ENCODE measurements at regions not wholly inside any gene's neighbourhood (a gene's known extent, or its start where the extent isn't known, plus 50 kb on each side); places are given as distances from the start of the nearest gene placed in this dataset.

DNA sequence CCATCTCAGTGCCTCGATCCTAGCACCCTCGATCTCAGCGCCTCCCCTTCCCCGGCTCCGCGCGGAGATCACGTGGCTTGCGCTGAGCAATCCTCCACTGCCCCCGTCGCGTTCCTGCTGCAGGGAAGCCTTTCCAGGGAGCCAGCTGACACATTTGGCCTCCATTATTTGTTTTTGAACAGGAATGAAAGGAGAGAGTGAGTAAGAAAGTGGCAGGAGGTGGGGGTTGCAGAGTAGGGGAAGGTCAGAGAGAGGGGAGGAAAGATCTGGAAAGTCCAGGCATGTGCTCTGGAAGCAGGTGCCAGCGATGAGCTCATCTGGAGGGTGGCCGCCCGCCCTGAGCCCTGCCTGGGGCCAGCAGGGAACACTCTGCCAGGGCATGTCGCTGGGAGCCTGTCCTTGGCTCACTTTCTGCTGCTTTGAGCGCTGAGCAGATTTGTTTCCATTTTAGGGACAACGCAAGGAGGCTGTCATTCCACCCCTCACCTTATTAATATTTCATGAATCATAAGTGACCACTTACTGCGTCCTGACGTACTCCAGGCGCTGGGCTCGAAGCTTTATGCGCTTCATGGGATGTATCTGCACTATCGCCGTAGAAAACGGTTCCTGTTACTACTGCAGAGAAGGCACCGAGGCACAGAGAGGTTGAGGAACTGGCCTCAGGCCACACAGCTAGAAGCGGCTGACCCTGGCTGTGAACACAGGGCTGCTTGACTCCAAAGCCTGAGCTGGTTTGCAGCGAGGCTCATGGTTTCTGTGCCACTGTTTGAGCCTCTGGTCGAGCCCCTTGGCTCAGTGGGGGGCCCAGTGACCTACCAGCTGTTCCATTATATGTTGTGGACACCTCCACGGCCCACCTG is 283.1 kb downstream of the SEC14L1 start:
- POLR2A ChIA-PET: no interaction called here
- CTCF ChIA-PET: interaction anchor here (1.0 to 30.5 kb wide), 5 partner anchors 11 to 93 kb away, joined by 3 to 311 read pairs (median 6); no protein-coding TSS in a partner anchor
- no peaks in the 10 kb centered on the region for H3K9me3 ChIP-seq (ENCODE audit: control extremely low read depth in 1 of 5, control insufficient read depth in 4 of 5, insufficient read depth in 2 of 5, low read depth in 1 of 5, low read length in 4 of 5)
- H3K27me3 ChIP-seq (replicated peaks in 2 of 5; ENCODE audit: control insufficient read depth in 4 of 5, insufficient read depth in 5 of 5, low read length in 4 of 5): no peaks in the 10 kb centered on the region
- H3K27ac ChIP-seq (ENCODE audit: insufficient read depth in 1 of 2, low read depth in 1 of 2, low read length in 2 of 2, poor library complexity in 1 of 2, severe bottlenecking in 2 of 2): no peak overlapping the region
- 96% methylated on average over 27 of the region's 31 CpGs for WGBS (ENCODE audit: insufficient coverage)
- H3K4me3 ChIP-seq (ENCODE audit: control insufficient read depth in 1 of 7, extremely low read depth in 1 of 7, insufficient read depth in 4 of 7, low read depth in 2 of 7, low read length in 6 of 7): no peak overlapping the region
- H3K4me1 ChIP-seq (ENCODE audit: control extremely low read depth in 1 of 4, control insufficient read depth in 4 of 4, insufficient read depth in 4 of 4, low read length in 3 of 4): peaks cover 4 to 96% (median 67%) of the 10 kb centered on the region in 4 experiments
- DNase-seq: no peak
- peaks cover 0 to 6% (median 1%) of the 10 kb centered on the region in 4 experiments for H3K36me3 ChIP-seq (ENCODE audit: control insufficient read depth in 4 of 4, insufficient read depth in 4 of 4, low read length in 3 of 4)

DNA sequence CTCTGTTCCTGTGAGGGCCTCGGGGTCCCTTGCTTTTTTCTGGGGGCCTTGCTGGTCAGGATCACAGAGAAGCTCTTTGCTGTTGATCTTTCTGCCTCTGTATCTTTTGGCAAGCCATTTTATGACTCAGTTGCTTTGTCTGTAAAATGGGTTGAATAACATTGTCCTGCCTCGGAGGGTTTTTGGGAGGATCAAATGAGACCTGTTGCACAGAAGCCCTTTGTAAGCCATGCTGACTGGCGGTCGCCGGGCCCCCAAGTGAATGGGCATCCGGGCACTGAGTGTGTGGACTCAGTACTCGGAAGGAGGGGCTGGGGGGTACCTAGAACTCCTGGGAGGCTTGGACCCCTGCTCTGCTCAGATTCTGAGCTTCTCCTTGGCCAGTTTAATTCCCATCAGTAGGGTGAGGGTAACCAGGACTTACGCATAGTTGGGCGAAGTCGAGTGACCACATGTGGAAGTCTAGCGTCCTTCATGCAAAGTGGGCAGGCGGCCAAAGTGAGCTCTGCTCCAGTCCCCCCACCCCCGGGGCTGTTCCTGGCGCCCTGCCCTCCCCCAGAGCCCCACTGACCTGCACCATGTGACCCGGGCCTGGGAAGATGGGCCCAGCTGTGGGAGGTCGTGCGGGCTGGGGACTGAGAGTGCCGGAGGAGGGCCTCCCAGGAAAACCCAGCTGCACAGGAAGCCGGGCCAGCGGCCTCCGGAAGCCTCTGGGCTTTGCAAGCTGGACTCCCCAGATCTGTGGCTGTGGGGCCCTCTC is 284.0 kb downstream of the SEC14L1 start:
- no peaks in the 10 kb centered on the region for H3K27me3 ChIP-seq (replicated peaks in 2 of 5; ENCODE audit: control insufficient read depth in 4 of 5, insufficient read depth in 5 of 5, low read length in 4 of 5)
- no peaks in the 10 kb centered on the region for H3K9me3 ChIP-seq (ENCODE audit: control extremely low read depth in 1 of 5, control insufficient read depth in 4 of 5, insufficient read depth in 2 of 5, low read depth in 1 of 5, low read length in 4 of 5)
- ChIA-PET POLR2A (no interaction called here), CTCF (interaction anchor here (1.0 to 30.5 kb wide), 6 partner anchors 11 to 94 kb away, joined by 3 to 311 read pairs (median 8); no protein-coding TSS in a partner anchor)
- peak in 1 of 3 donors; percentile 46 for DNase-seq
- WGBS (ENCODE audit: insufficient coverage): 45% methylated on average over 21 of the region's 21 CpGs
- H3K4me3 ChIP-seq (ENCODE audit: control insufficient read depth in 1 of 7, extremely low read depth in 1 of 7, insufficient read depth in 4 of 7, low read depth in 2 of 7, low read length in 6 of 7): no peak overlapping the region
- H3K36me3 ChIP-seq (ENCODE audit: control insufficient read depth in 4 of 4, insufficient read depth in 4 of 4, low read length in 3 of 4): peaks cover 0 to 2% (median 0%) of the 10 kb centered on the region in 4 experiments
- H3K4me1 ChIP-seq (ENCODE audit: control extremely low read depth in 1 of 4, control insufficient read depth in 4 of 4, insufficient read depth in 4 of 4, low read length in 3 of 4): peaks cover 4 to 96% (median 72%) of the 10 kb centered on the region in 4 experiments
- H3K27ac ChIP-seq (ENCODE audit: insufficient read depth in 1 of 2, low read depth in 1 of 2, low read length in 2 of 2, poor library complexity in 1 of 2, severe bottlenecking in 2 of 2): no peak overlapping the region

DNA sequence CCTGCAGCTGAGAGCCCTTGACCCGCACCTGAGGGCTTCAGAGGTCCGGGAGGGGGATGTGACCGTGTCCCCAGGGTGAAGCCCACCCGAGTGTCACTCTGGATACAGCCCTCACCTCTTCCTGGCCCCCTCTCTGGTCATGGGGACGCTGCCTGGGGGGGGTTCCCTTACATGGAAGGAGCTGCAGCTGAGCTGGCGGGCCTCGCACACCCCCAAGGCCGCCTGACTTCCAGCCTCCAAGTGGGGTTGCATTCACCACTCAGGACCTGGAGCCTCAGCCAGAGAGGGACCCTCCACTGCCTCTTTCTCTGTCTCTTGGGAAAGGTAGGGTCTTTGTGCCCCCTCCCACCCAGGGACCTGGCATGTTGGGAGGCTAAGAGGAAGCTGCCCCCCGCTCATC is 284.6 kb downstream of the SEC14L1 start:
- peak overlapping the region in 1 of 7 experiments; percentile 0 for H3K4me3 ChIP-seq (ENCODE audit: control insufficient read depth in 1 of 7, extremely low read depth in 1 of 7, insufficient read depth in 4 of 7, low read depth in 2 of 7, low read length in 6 of 7)
- no peaks in the 10 kb centered on the region for H3K9me3 ChIP-seq (ENCODE audit: control extremely low read depth in 1 of 5, control insufficient read depth in 4 of 5, insufficient read depth in 2 of 5, low read depth in 1 of 5, low read length in 4 of 5)
- 46% methylated on average over 4 of the region's 9 CpGs for WGBS (ENCODE audit: insufficient coverage)
- H3K4me1 ChIP-seq (ENCODE audit: control extremely low read depth in 1 of 4, control insufficient read depth in 4 of 4, insufficient read depth in 4 of 4, low read length in 3 of 4): peaks cover 4 to 96% (median 72%) of the 10 kb centered on the region in 4 experiments
- H3K27me3 ChIP-seq (replicated peaks in 2 of 5; ENCODE audit: control insufficient read depth in 4 of 5, insufficient read depth in 5 of 5, low read length in 4 of 5): no peaks in the 10 kb centered on the region
- peaks cover 0 to 2% (median 0%) of the 10 kb centered on the region in 4 experiments for H3K36me3 ChIP-seq (ENCODE audit: control insufficient read depth in 4 of 4, insufficient read depth in 4 of 4, low read length in 3 of 4)
- POLR2A ChIA-PET: no interaction called here
- CTCF ChIA-PET: interaction anchor here (1.0 to 30.5 kb wide), 5 partner anchors 10 to 95 kb away, joined by 4 to 311 read pairs (median 9); no protein-coding TSS in a partner anchor
- no peak overlapping the region for H3K27ac ChIP-seq (ENCODE audit: insufficient read depth in 1 of 2, low read depth in 1 of 2, low read length in 2 of 2, poor library complexity in 1 of 2, severe bottlenecking in 2 of 2)
- peak in 2 of 3 donors; percentile 48 to 61 for DNase-seq

DNA sequence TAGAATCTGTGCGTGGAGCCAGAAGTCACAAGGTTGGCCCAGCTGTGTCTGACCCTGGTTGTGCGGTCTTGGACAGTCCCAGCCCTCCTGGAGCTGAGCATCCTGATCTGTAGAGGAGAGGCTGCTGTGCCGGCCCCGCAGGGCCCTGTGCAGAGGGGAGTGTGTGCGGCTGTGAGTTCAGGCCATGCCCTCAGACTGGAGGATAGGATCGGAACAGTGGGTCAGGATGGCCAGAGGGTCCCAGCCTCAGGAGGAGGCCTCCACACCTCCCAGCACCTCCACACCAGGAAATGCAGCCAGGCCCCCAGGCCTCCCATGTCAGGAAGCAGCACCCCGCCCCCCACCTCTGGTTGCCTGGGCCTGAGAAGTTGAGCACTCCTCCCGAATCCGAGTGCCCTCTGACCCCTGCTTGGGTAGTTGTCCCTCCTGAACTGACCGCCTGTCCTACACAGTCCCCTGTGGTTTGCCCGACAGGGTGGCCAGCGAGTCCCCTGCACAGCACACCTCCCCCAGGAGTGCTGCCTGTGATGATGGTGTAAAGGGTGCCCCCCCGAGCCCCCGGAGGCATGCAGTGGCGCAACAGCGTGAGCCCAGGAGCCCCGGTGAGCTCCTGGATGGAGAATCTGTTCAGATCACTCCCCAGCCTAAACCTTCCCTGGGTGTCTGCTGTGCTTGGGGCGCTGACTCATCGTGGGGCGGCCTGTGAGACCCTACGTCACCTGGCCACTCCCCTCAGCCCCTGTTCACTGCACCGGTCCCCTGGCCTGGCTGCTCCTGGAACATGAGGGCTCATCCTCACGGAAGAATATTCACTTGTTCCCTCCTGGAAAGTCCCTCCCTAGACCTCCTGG is 285.2 kb downstream of the SEC14L1 start:
- peak; percentile 58 to 83 (median 71) for DNase-seq
- peak overlapping the region in 2 of 7 experiments; percentile 11 to 14 for H3K4me3 ChIP-seq (ENCODE audit: control insufficient read depth in 1 of 7, extremely low read depth in 1 of 7, insufficient read depth in 4 of 7, low read depth in 2 of 7, low read length in 6 of 7)
- CTCF ChIA-PET: interaction anchor here (1.3 to 30.5 kb wide), 6 partner anchors 9 to 96 kb away, joined by 6 to 311 read pairs (median 10); no protein-coding TSS in a partner anchor

DNA sequence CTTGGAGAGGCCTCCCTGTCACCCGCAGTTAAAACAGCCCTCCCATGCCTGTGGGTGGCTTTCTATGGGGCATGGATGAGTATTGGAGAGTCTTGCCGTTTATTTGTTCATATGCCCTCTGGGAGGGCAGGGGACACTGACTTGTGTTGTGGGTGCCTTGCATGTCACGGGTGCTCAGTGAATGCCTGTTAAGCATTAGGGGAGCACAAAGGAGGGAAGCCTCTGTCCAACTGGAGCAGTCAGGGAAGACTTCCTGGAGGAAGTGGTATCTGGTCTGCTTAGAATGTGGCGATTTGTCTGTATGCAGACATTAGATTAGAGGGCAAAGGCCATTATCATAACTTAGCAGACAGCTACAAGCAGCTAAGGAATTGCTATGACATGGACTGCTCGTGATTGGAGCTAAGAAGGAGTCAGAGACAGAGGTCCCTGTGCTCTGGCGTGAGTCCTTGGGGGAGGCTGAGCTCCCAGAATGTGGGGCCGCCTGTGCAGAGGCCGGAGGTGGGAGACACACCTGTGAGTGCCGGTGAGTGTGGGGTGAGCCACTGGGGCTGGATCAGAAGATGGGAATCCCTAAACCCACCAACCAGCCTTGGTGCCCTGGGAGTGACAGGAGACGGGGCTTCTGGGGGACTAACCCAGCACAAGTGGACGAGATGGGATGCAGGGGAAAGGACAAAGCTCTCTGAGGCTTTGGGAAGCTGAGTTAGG is 286.1 kb downstream of the SEC14L1 start:
- Histone ChIP-seq H3K4me3 (ENCODE audit: control insufficient read depth in 1 of 7, extremely low read depth in 1 of 7, insufficient read depth in 4 of 7, low read depth in 2 of 7, low read length in 6 of 7) (peak overlapping the region in 1 of 7 experiments; percentile 14), H3K9me3 (ENCODE audit: control extremely low read depth in 1 of 5, control insufficient read depth in 4 of 5, insufficient read depth in 2 of 5, low read depth in 1 of 5, low read length in 4 of 5) (no peaks in the 10 kb centered on the region), H3K27me3 (replicated peaks in 2 of 5; ENCODE audit: control insufficient read depth in 4 of 5, insufficient read depth in 5 of 5, low read length in 4 of 5) (no peaks in the 10 kb centered on the region), H3K27ac (ENCODE audit: insufficient read depth in 1 of 2, low read depth in 1 of 2, low read length in 2 of 2, poor library complexity in 1 of 2, severe bottlenecking in 2 of 2) (no peak overlapping the region), H3K4me1 (ENCODE audit: control extremely low read depth in 1 of 4, control insufficient read depth in 4 of 4, insufficient read depth in 4 of 4, low read length in 3 of 4) (peaks cover 4 to 96% (median 64%) of the 10 kb centered on the region in 4 experiments), H3K36me3 (ENCODE audit: control insufficient read depth in 4 of 4, insufficient read depth in 4 of 4, low read length in 3 of 4) (peaks cover 0 to 2% (median 0%) of the 10 kb centered on the region in 4 experiments)
- WGBS (ENCODE audit: insufficient coverage): 72% methylated on average over 6 of the region's 11 CpGs
- ChIA-PET POLR2A (interaction anchor here (0.6 to 1.6 kb wide), 2 partner anchors 21 to 532 kb away, joined by 3 to 5 read pairs; partner anchors contain the start of gene TNRC6C), CTCF (interaction anchor here (1.0 to 30.5 kb wide), 9 partner anchors 13 to 95 kb away, joined by 3 to 311 read pairs (median 7); no protein-coding TSS in a partner anchor)
- DNase-seq: peak in 2 of 3 donors; percentile 51 to 66

More for the DNA sequence above, 285.2 kb downstream of the SEC14L1 start:
- Histone ChIP-seq H3K9me3 (ENCODE audit: control extremely low read depth in 1 of 5, control insufficient read depth in 4 of 5, insufficient read depth in 2 of 5, low read depth in 1 of 5, low read length in 4 of 5) (no peaks in the 10 kb centered on the region), H3K27me3 (replicated peaks in 2 of 5; ENCODE audit: control insufficient read depth in 4 of 5, insufficient read depth in 5 of 5, low read length in 4 of 5) (no peaks in the 10 kb centered on the region), H3K27ac (ENCODE audit: insufficient read depth in 1 of 2, low read depth in 1 of 2, low read length in 2 of 2, poor library complexity in 1 of 2, severe bottlenecking in 2 of 2) (no peak overlapping the region), H3K36me3 (ENCODE audit: control insufficient read depth in 4 of 4, insufficient read depth in 4 of 4, low read length in 3 of 4) (peaks cover 0 to 2% (median 0%) of the 10 kb centered on the region in 4 experiments), H3K4me1 (ENCODE audit: control extremely low read depth in 1 of 4, control insufficient read depth in 4 of 4, insufficient read depth in 4 of 4, low read length in 3 of 4) (peaks cover 4 to 96% (median 69%) of the 10 kb centered on the region in 4 experiments)
- WGBS (ENCODE audit: insufficient coverage): 51% methylated on average over 16 of the region's 23 CpGs
- POLR2A ChIA-PET: interaction anchor here (0.6 kb wide), 1 partner anchor 533 kb away, joined by 3 read pairs; the partner anchor contains the start of gene TNRC6C
